ENCODE measurements at regions not wholly inside any gene's neighbourhood (a gene's known extent, or its start where the extent isn't known, plus 50 kb on each side); places are given as distances from the start of the nearest gene placed in this dataset.

GRCh38 chr4:31701256-31701655, 981.1 kb downstream of the PCDH7 start:
- Histone ChIP-seq H3K4me1 (ENCODE audit: insufficient read depth) (no peaks in the 10 kb centered on the region), H3K4me2 (no peak overlapping the region), H3K79me2 (no peaks in the 10 kb centered on the region), H3K9me2 (replicated peaks; ENCODE audit: insufficient read depth) (no peaks in the 10 kb centered on the region), H3K36me3 (replicated peaks; ENCODE audit: insufficient read depth, low read depth) (no peaks in the 10 kb centered on the region), H2AFZ (no peak overlapping the region), H3K4me3 (no peak overlapping the region), H3K27me3 (no peaks in the 10 kb centered on the region), H4K20me1 (ENCODE audit: insufficient read depth, poor library complexity, severe bottlenecking) (no peaks in the 10 kb centered on the region), H3K9me3 (ENCODE audit: low read depth) (no peaks in the 10 kb centered on the region), H3K27ac (no peak overlapping the region)
- TF ChIP-seq CTCF (IDR thresholded peaks at IDR 0.05; ENCODE audit: poor library complexity) (no peak), EZH2 (IDR thresholded peaks at IDR 0.05; ENCODE audit: borderline replicate concordance) (no peak), EZH2phosphoT487 (IDR thresholded peaks at IDR 0.05; ENCODE audit: low read depth, severe bottlenecking, unreplicated experiment) (no peak)
- DNase-seq (ENCODE audit: low spot score): no peak
- 96% methylated on average over 16 of the region's 16 CpGs for WGBS (ENCODE audit: low lambda C conversion rate, missing lambda C conversion rate)

GRCh38 chr4:31702326-31702725, 982.2 kb downstream of the PCDH7 start:
- no peaks in the 10 kb centered on the region for H3K36me3 ChIP-seq (replicated peaks; ENCODE audit: insufficient read depth, low read depth)
- no peak overlapping the region for H3K27ac ChIP-seq
- no peaks in the 10 kb centered on the region for H3K4me1 ChIP-seq (ENCODE audit: insufficient read depth)
- H2AFZ ChIP-seq: no peak overlapping the region
- H3K4me2 ChIP-seq: no peak overlapping the region
- H3K4me3 ChIP-seq: no peak overlapping the region
- TF ChIP-seq CTCF (IDR thresholded peaks at IDR 0.05; ENCODE audit: poor library complexity): no peak
- no peak for TF ChIP-seq EZH2phosphoT487 (IDR thresholded peaks at IDR 0.05; ENCODE audit: low read depth, severe bottlenecking, unreplicated experiment)
- no peak for TF ChIP-seq EZH2 (IDR thresholded peaks at IDR 0.05; ENCODE audit: borderline replicate concordance)
- H4K20me1 ChIP-seq (ENCODE audit: insufficient read depth, poor library complexity, severe bottlenecking): no peaks in the 10 kb centered on the region
- H3K9me3 ChIP-seq (ENCODE audit: low read depth): no peaks in the 10 kb centered on the region
- no peaks in the 10 kb centered on the region for H3K9me2 ChIP-seq (replicated peaks; ENCODE audit: insufficient read depth)
- no peaks in the 10 kb centered on the region for H3K79me2 ChIP-seq
- no peaks in the 10 kb centered on the region for H3K27me3 ChIP-seq
- 83% methylated on average over 2 of the region's 2 CpGs for WGBS (ENCODE audit: low lambda C conversion rate, missing lambda C conversion rate)
- no peak for DNase-seq (ENCODE audit: low spot score)

GRCh38 chr4:31714238-31714637, 994.1 kb downstream of the PCDH7 start:
- Histone ChIP-seq H3K9me3 (ENCODE audit: low read depth) (no peaks in the 10 kb centered on the region), H3K4me2 (no peak overlapping the region), H3K27ac (no peak overlapping the region), H3K4me3 (no peak overlapping the region), H3K27me3 (no peaks in the 10 kb centered on the region), H3K79me2 (no peaks in the 10 kb centered on the region), H3K9me2 (replicated peaks; ENCODE audit: insufficient read depth) (no peaks in the 10 kb centered on the region), H2AFZ (no peak overlapping the region), H3K4me1 (ENCODE audit: insufficient read depth) (no peaks in the 10 kb centered on the region), H4K20me1 (ENCODE audit: insufficient read depth, poor library complexity, severe bottlenecking) (no peaks in the 10 kb centered on the region), H3K36me3 (replicated peaks; ENCODE audit: insufficient read depth, low read depth) (no peaks in the 10 kb centered on the region)
- DNase-seq (ENCODE audit: low spot score): no peak
- TF ChIP-seq EZH2phosphoT487 (IDR thresholded peaks at IDR 0.05; ENCODE audit: low read depth, severe bottlenecking, unreplicated experiment) (no peak), EZH2 (IDR thresholded peaks at IDR 0.05; ENCODE audit: borderline replicate concordance) (no peak), CTCF (IDR thresholded peaks at IDR 0.05; ENCODE audit: poor library complexity) (no peak)

- 67% methylated on average over 1 of the region's 1 CpG for WGBS (ENCODE audit: low lambda C conversion rate, missing lambda C conversion rate)
- no peak overlapping the region for H3K4me2 ChIP-seq
- no peak overlapping the region for H3K4me3 ChIP-seq
- H3K27ac ChIP-seq: no peak overlapping the region
- H3K36me3 ChIP-seq (replicated peaks; ENCODE audit: insufficient read depth, low read depth): no peaks in the 10 kb centered on the region
- no peaks in the 10 kb centered on the region for H3K9me3 ChIP-seq (ENCODE audit: low read depth)
- no peaks in the 10 kb centered on the region for H4K20me1 ChIP-seq (ENCODE audit: insufficient read depth, poor library complexity, severe bottlenecking)
- no peak for DNase-seq (ENCODE audit: low spot score)
- TF ChIP-seq CTCF (IDR thresholded peaks at IDR 0.05; ENCODE audit: poor library complexity) (no peak), EZH2phosphoT487 (IDR thresholded peaks at IDR 0.05; ENCODE audit: low read depth, severe bottlenecking, unreplicated experiment) (no peak), EZH2 (IDR thresholded peaks at IDR 0.05; ENCODE audit: borderline replicate concordance) (no peak)
- H3K9me2 ChIP-seq (replicated peaks; ENCODE audit: insufficient read depth): no peaks in the 10 kb centered on the region
- H3K79me2 ChIP-seq: no peaks in the 10 kb centered on the region
- no peak overlapping the region for H2AFZ ChIP-seq
- H3K27me3 ChIP-seq: no peaks in the 10 kb centered on the region
- no peaks in the 10 kb centered on the region for H3K4me1 ChIP-seq (ENCODE audit: insufficient read depth)
Measured at GRCh38 chr4:31715302-31715701, 995.1 kb downstream of the PCDH7 start.
